BLaER1 treated with 17β-estradiol and CSF1 and Interleukin-3, amounts not matched to agents 10 nM and 100 nM (cell line): ENCODE measurements at regions not wholly inside any gene's neighbourhood (a gene's known extent, or its start where the extent isn't known, plus 50 kb on each side); places are given as distances from the start of the nearest gene placed in this dataset.
"Not testable (repeated sequence)": the region's sequence is repeated elsewhere in the genome, so short reads cannot be mapped to it uniquely, and the experiment has no call there.

Experiments used
- H3K27ac ChIP-seq, 11 experiments: shearing (Covaris generic); formaldehyde crosslinking; 2 replicates each; pipeline ENCODE4 v1.8.1; 2022
- H3K27me3 ChIP-seq, 11 experiments: shearing (Covaris generic); formaldehyde crosslinking; 2 replicates each; pipeline ENCODE4 v1.8.1; 2022
- H3K36me3 ChIP-seq, 11 experiments: shearing (Covaris generic); formaldehyde crosslinking; 2 replicates each; pipeline ENCODE4 v1.8.1; 2022
- H3K4me1 ChIP-seq, 10 experiments: shearing (Covaris generic); formaldehyde crosslinking; 2 replicates each; pipeline ENCODE4 v1.8.1; 2022
- H3K4me2 ChIP-seq, 11 experiments: shearing (Covaris generic); formaldehyde crosslinking; 2 replicates each; pipeline ENCODE4 v1.8.1; 2022
- H3K4me3 ChIP-seq, 10 experiments: shearing (Covaris generic); formaldehyde crosslinking; 2 replicates each; pipeline ENCODE4 v1.8.1; 2022
- H3K9ac ChIP-seq, 11 experiments: shearing (Covaris generic); formaldehyde crosslinking; 2 replicates each; pipeline ENCODE4 v1.8.1; 2022
- H3K9me3 ChIP-seq, 11 experiments: shearing (Covaris generic); formaldehyde crosslinking; replicated peaks in 1 of 11; 2 replicates each; pipeline ENCODE4 v1.8.1; 2022
- H4K20me1 ChIP-seq, 11 experiments: shearing (Covaris generic); formaldehyde crosslinking; 2 replicates each; pipeline ENCODE4 v1.8.1; 2022
- Cebpa-rat ChIP-seq, 11 experiments: shearing (Covaris generic); IDR thresholded peaks; 2 replicates each; pipeline ENCODE4 v1.8.1; 2022

GRCh38 chr1:192489748-192490147 is 85.8 kb upstream of the RGS1 start:
- Histone ChIP-seq H4K20me1 (no peaks in the 10 kb centered on the region), H3K9me3 (peaks cover 0 to 5% (median 0%) of the 10 kb centered on the region in 11 experiments; a peak in 1 of 22 replicates), H3K4me1 (peaks cover 3 to 14% (median 8%) of the 10 kb centered on the region in 10 experiments; a peak in 13 of 20 replicates), H3K27me3 (no peaks in the 10 kb centered on the region), H3K36me3 (no peaks in the 10 kb centered on the region), H3K9ac (peak overlapping the region in 3 of 11 experiments; percentile 41 to 61 (median 49); a peak in 3 of 22 replicates), H3K4me2 (no peak overlapping the region; a peak in 2 of 22 replicates), H3K4me3 (no peak overlapping the region), H3K27ac (peak overlapping the region in 7 of 11 experiments; percentile 20 to 75 (median 48); a peak in 9 of 22 replicates)
- TF ChIP-seq Cebpa-rat (IDR thresholded peaks at IDR 0.05): no peak

GRCh38 chr1:192491804-192492554 is 83.6 kb upstream of the RGS1 start:
- Histone ChIP-seq H4K20me1 (no peaks in the 10 kb centered on the region), H3K4me1 (peaks cover 3 to 14% (median 8%) of the 10 kb centered on the region in 10 experiments; a peak in 12 of 20 replicates), H3K4me3 (no peak overlapping the region), H3K9me3 (no peaks in the 10 kb centered on the region), H3K36me3 (no peaks in the 10 kb centered on the region), H3K27ac (no peak overlapping the region), H3K9ac (no peak overlapping the region), H3K4me2 (no peak overlapping the region), H3K27me3 (no peaks in the 10 kb centered on the region)
- TF ChIP-seq Cebpa-rat (IDR thresholded peaks at IDR 0.05): no peak

- Histone ChIP-seq H4K20me1 (no peaks in the 10 kb centered on the region), H3K27me3 (no peaks in the 10 kb centered on the region), H3K9ac (no peak overlapping the region), H3K4me2 (no peak overlapping the region), H3K9me3 (peaks cover 5 to 9% (median 7%) of the 10 kb centered on the region in 11 experiments; a peak in 19 of 22 replicates), H3K36me3 (no peaks in the 10 kb centered on the region), H3K4me1 (peaks cover 3 to 14% (median 8%) of the 10 kb centered on the region in 10 experiments; a peak in 12 of 20 replicates), H3K4me3 (no peak overlapping the region), H3K27ac (no peak overlapping the region)
- TF ChIP-seq Cebpa-rat (IDR thresholded peaks at IDR 0.05): no peak
Measured at GRCh38 chr1:192493584-192493983, 82.0 kb upstream of the RGS1 start.

- Histone ChIP-seq H4K20me1 (no peaks in the 10 kb centered on the region), H3K9ac (no peak overlapping the region), H3K36me3 (no peaks in the 10 kb centered on the region), H3K4me1 (no peaks in the 10 kb centered on the region), H3K4me3 (no peak overlapping the region), H3K27me3 (no peaks in the 10 kb centered on the region), H3K4me2 (no peak overlapping the region), H3K27ac (no peak overlapping the region), H3K9me3 (peaks cover 14 to 29% (median 26%) of the 10 kb centered on the region in 11 experiments)
- TF ChIP-seq Cebpa-rat (IDR thresholded peaks at IDR 0.05): no peak
Measured at GRCh38 chr1:192496369-192497056, 79.1 kb upstream of the RGS1 start.

GRCh38 chr1:192497214-192497794 is 78.3 kb upstream of the RGS1 start:
- no peak overlapping the region for H3K9ac ChIP-seq
- no peaks in the 10 kb centered on the region for H4K20me1 ChIP-seq
- no peak overlapping the region for H3K4me3 ChIP-seq
- H3K4me1 ChIP-seq: no peaks in the 10 kb centered on the region
- H3K4me2 ChIP-seq: no peak overlapping the region
- no peak overlapping the region for H3K27ac ChIP-seq
- H3K36me3 ChIP-seq: no peaks in the 10 kb centered on the region
- TF ChIP-seq Cebpa-rat (IDR thresholded peaks at IDR 0.05): no peak
- H3K9me3 ChIP-seq: peaks cover 14 to 29% (median 26%) of the 10 kb centered on the region in 11 experiments
- no peaks in the 10 kb centered on the region for H3K27me3 ChIP-seq

- H3K27me3 ChIP-seq, H3K4me1 ChIP-seq, H3K27ac ChIP-seq, H3K9ac ChIP-seq, H3K4me2 ChIP-seq, H4K20me1 ChIP-seq, H3K4me3 ChIP-seq, H3K36me3 ChIP-seq: not testable (repeated sequence)
- H3K9me3 ChIP-seq: peaks cover 14 to 29% (median 26%) of the 10 kb centered on the region in 11 experiments
Measured at GRCh38 chr1:192498092-192498491, 77.5 kb upstream of the RGS1 start.

GRCh38 chr1:192499061-192499581 is 76.5 kb upstream of the RGS1 start:
- H3K27ac ChIP-seq, H3K4me1 ChIP-seq, H3K4me3 ChIP-seq, H4K20me1 ChIP-seq, H3K36me3 ChIP-seq, H3K9ac ChIP-seq, H3K4me2 ChIP-seq, H3K27me3 ChIP-seq: not testable (repeated sequence)
- H3K9me3 ChIP-seq: peaks cover 14 to 29% (median 26%) of the 10 kb centered on the region in 11 experiments

- not testable (repeated sequence) for H3K4me1 ChIP-seq, H3K27me3 ChIP-seq, H3K4me3 ChIP-seq, H3K27ac ChIP-seq, H3K36me3 ChIP-seq, H3K9ac ChIP-seq, H3K4me2 ChIP-seq, H4K20me1 ChIP-seq
- H3K9me3 ChIP-seq: peaks cover 14 to 29% (median 26%) of the 10 kb centered on the region in 11 experiments
Measured at GRCh38 chr1:192500541-192500940, 75.0 kb upstream of the RGS1 start.

GRCh38 chr1:192506741-192507155 is 68.8 kb upstream of the RGS1 start:
- 0 out of 22 replicates have a peak, but pooled peaks cover 0 to 3% (median 0%) of the 10 kb centered on the region in 11 experiments for H3K9me3 ChIP-seq
- no peak overlapping the region for H3K27ac ChIP-seq
- H3K4me1 ChIP-seq: peaks cover 1 to 7% (median 2%) of the 10 kb centered on the region in 10 experiments; a peak in 18 of 20 replicates
- no peaks in the 10 kb centered on the region for H4K20me1 ChIP-seq
- H3K4me3 ChIP-seq: no peak overlapping the region
- no peak overlapping the region for H3K9ac ChIP-seq
- no peaks in the 10 kb centered on the region for H3K36me3 ChIP-seq
- H3K27me3 ChIP-seq: no peaks in the 10 kb centered on the region
- TF ChIP-seq Cebpa-rat (IDR thresholded peaks at IDR 0.05): no peak
- H3K4me2 ChIP-seq: no peak overlapping the region
